ENCODE measurements at regions not wholly inside any gene's neighbourhood (a gene's known extent, or its start where the extent isn't known, plus 50 kb on each side); places are given as distances from the start of the nearest gene placed in this dataset.

GRCh38 chr11:103736315-103737036, 300.0 kb upstream of the DDI1 start:
- no peak for DNase-seq

- no peak for DNase-seq
These were observed 299.3 kb upstream of the DDI1 start for GRCh38 chr11:103737037-103737622.

DNA sequence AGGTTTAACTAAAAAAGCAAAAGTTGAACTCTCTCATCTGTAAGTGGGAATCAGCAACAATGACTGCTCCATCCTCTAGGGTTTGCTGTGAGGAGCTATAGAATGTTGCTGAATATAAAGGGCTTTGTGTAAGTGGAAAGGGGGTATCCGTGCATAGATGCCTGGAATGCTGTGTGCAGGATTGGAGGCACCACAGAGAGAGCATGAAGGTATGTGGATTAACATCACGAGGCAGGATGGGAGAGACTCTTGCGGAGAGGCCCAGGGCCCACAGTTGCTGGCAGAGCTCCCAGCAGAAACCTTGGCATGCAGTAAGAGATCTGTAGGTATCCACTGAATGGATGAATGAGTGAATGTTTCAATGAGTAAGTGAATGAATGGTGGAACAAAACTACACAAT, 298.7 kb upstream of the DDI1 start:
- DNase-seq, result no peak

GRCh38 chr11:103739074-103739796, 297.2 kb upstream of the DDI1 start:
- peak; percentile 4 for DNase-seq

DNA sequence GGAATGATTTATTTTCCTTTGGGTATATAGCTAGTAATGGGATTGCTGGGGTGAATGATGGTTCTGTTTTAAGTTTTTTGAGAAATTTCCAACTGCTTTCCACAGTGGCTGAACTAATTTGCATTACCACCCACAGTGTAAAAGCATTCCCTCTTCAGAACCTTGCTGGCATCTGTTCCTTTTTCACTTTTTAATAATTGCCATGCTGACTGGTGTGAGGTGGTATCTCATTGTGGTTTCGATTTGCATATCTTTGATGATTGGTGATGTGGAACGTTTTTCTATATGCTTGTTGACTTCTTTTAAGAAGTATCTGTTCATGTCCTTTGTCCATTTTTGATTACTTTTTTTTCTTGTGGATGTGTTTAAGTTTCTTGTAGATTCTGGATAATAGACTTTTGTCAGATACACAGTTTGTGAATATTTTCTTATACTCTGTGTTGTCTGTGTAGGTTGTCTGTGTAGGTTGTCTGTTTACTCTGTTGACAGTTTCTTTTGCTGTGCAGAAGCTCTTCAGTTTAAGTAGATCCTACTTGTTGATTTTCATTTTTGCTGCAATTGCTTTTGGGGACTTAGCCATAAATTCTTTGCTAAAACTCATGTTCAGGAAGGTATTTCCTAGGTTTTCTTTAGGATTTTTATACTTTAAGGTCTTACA, 291.8 kb upstream of the DDI1 start:
- no peak for DNase-seq

- no peak for DNase-seq
These were observed 287.3 kb upstream of the DDI1 start for GRCh38 chr11:103749158-103749557.

DNA sequence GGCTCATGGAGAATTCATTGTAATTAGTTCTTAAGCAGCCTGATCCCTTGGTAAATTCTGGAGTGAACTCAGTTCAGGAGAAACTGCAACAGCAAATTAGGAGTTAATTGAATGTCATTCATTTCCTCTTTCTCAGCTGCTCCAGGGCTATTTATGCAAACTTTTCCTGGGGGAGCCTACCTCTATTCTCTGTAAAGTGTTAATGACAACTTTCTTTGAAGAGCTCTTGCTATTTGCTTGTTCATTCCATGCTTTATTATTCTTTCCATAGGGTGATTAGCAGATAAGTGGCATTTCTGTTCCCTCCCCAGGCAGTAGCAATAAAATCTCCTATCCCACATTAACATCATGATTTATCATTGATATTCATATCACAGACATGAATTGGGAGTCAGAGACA, 267.6 kb upstream of the DDI1 start:
- DNase-seq, result no peak

DNA sequence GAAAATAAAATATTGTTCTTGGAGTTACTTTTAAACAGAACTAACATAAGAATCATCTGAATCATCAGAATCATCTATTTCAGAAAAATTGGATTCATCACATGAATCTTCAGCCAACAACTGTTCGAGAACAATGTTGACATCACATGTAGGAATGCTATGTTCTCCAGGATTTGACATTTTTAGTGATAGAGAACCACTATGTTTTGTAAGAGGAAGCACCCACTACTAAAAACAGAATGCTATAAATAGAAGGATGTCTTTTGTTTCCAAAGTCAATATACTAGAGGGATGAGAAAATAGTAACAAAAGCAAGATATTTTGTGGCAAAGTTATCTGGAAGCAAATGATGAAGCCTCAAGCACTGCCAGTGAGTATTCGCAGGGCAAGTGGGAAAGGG, 263.4 kb upstream of the DDI1 start:
- DNase-seq, result no peak

- DNase-seq, result no peak
These were observed 262.9 kb upstream of the DDI1 start for GRCh38 chr11:103773537-103773936.

GRCh38 chr11:103779054-103779453, 257.4 kb upstream of the DDI1 start:
- DNase-seq, result no peak

DNA sequence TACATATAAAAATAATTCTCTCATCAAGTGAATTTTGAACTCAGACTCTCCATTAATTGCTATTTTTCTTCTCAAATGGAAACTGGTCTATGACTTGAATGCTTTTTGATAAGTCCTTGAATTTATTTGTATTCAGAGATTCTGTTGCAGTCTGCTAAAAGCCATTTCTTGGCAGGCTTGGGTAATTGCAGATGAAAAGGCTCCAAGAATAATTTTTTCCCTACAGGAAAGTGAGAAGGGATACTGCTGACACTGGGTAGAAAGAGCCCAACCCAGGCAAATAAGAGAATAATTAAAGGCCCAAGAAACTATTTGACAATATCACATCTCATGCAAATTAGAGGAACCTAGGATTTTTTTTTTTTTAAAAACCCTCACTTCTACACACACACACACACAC, 246.5 kb upstream of the DDI1 start:
- no peak for DNase-seq

DNA sequence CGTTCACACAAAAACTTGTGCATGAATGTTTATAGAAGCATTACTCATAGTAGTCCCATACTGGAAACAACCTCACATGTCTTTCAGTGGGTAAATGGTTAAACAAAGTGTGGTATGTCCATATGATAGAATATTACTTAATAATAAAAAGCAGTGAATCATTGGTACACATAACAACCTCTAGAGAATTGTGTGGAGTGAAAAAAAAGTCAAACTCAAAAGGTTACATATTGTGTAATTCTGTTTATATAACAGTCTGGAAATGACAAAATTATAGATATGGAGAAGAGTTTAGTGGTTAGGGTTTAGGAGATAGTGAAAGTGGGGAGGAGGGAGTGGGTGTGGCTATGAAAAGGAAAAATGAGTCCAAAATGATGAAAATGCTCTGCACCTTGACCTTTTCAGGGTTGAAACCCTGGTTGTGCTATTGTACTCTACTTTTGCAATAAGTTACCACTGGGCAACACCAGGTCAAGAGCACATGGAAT, 243.4 kb upstream of the DDI1 start:
- no peak for DNase-seq

- DNase-seq, result no peak
These were observed 242.2 kb upstream of the DDI1 start for GRCh38 chr11:103794262-103794661.

DNA sequence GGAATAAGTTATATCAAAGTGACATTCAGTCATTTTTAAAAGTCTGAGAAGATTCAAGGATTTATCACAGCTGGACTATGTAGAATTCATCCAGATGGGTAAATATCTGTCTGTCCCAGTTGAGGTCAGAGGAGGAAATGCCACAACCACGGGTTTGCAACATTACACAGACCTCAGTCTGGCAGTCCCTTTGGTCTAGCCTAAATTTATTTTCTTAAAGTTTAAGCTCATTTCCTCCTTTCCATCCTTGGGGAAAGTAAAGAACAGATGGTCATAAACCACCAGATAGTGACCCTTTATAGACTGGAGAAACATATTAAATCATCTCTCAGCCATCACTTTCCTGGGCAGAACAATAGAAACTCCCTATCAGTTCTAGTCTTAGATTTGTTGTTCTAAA, 238.4 kb upstream of the DDI1 start:
- no peak for DNase-seq

GRCh38 chr11:103798446-103798845, 238.0 kb upstream of the DDI1 start:
- no peak for DNase-seq

DNA sequence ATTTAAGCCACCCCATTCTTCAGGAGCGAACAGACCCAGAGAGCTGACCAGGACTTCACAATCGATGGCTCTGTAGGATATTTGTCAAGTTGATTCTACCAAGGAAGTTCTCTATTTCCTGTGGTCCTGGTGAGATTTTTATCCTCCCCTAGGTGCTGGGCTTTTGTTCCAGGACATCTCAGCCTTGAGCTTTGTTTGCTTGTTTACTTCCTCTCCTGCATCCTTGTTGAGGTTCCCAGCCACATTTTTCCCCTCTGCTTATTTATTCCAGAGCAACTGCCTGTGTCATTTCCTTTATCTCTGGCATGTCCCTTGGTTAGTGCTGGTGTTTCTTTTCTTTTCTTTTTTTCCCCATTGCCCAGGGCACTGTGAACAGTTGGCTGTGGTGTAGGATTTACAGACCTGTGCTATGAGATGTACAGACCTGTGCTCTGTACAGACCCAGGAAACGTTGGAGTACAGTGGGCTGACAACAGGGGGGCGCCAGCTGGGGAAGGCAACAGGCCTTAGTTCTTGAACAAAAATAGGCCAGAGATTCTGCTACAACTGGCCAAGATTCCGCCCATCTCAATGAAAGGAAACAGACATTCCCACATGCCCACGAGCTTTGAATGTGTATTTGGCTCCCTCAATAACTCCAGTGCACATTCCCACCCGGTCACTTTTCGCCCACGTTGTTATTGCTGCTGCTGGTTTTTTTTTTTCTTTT, 235.9 kb upstream of the DDI1 start:
- DNase-seq, result no peak

DNA sequence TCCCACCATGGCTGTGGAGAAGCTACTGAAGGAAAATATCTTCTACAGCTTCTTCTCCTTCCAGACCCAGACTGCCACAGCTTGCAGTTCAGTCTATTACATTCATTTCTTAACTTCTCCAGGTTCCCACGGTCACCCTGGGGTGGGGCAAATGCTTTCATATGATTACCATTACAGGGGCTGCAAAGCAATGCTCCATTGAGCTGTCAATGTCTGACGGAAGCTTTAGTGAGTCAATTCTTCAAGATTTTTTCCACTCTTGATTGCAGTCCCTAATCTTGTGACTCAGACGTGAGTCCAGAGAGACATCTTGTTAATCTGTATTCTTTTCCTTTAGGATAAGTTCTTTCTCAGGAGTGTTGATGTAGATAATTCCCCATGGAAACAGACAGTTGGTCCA, 233.4 kb upstream of the DDI1 start:
- no peak for DNase-seq

DNA sequence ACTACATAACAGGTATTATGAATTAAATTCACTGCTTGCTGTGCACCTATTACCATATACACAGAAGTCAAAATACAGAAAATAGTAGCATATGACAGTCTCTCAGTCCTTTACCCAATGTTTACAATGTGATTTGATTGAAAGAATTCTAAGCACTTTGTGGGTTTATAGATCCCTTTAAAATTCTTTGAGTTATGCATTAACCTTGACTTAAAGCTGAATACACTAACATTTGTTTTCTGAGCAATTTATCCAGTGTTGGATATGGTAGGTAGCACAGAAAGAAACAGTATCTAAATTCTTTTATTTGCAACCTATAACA, 230.8 kb upstream of the DDI1 start:
- no peak for DNase-seq

DNA sequence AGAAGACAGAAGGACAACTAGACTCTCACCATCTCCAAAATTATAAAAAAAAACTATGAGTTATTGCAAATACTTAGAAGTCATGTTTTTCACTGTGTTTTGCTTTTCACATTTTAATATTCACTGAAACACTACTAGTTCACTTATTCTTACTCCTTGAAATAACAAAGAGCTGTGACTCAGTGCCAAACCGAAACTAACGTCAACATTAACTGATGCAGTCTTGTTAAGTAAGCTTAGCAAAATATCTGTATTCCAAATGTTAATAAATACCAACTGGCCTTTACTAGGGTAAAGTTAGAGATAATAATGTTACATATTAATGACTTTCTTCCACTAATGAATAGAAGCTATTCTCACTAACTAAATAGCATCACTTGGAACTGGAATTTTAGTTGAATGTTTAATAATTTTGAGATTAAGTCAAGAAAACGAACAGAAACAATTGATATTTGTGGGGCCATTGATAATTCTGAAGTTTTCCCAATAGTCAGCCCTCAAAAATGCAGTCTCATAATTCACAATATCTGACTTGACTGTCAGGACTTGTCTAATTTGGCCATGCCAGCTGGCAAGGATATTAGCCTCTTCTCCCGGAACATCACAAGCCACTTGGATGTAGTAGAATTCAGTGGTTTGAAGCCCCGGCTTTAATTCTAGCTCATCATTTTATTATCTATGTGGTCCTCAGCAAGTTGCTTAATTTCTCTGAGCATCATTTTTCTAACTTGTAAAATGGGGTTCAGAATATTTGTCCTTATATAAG, 230.1 kb upstream of the DDI1 start:
- no peak for DNase-seq

DNA sequence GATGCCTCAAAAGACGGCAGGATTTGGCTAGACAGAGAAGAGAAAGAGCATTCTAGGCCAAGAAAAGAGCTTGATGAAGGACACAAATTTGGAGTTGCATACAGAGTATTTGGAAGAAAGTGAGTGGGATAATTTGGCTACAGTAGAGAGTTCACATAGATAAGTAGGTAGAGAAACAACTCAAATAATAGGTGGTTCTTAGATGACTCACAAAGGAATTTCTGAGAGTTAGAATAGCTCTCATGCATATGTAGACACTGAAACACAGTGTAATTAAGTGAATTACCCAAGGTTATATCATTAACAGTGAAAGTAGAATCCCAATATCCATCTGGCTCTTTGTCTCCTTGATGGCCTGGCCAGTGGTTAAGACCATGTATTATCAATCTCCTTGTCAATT, 228.6 kb upstream of the DDI1 start:
- no peak for DNase-seq

- DNase-seq, result no peak
These were observed 228.2 kb upstream of the DDI1 start for GRCh38 chr11:103808252-103808651.

- no peak for DNase-seq
These were observed 224.5 kb upstream of the DDI1 start for GRCh38 chr11:103811870-103812455.
